Mesenchymal stem cell (in vitro differentiated cells and primary cell): ENCODE measurements at regions not wholly inside any gene's neighbourhood (a gene's known extent, or its start where the extent isn't known, plus 50 kb on each side); places are given as distances from the start of the nearest gene placed in this dataset.
"Not testable (repeated sequence)": the region's sequence is repeated elsewhere in the genome, so short reads cannot be mapped to it uniquely, and the experiment has no call there.

Experiments used
- DNase-seq: peaks from one replicate; pipeline ENCODE4 v3.0.0-alpha.2; 2013
- H2AFZ ChIP-seq: one replicate; pipeline ENCODE4 v1.6.1; 2013; ENCODE audit warnings: low read depth, mild to moderate bottlenecking, control low read depth, inconsistent platforms, low read length, moderate library complexity
- H2AK5ac ChIP-seq: 2 replicates; pipeline ENCODE4 v1.6.1; 2013; ENCODE audit warnings: low read length, moderate library complexity, mild to moderate bottlenecking, inconsistent platforms; ENCODE audit not compliant: severe bottlenecking
- H2BK120ac ChIP-seq: one replicate; pipeline ENCODE4 v1.6.1; 2013; ENCODE audit warnings: low read depth, mild to moderate bottlenecking, inconsistent platforms, low read length, moderate library complexity
- H2BK12ac ChIP-seq, 2 experiments: one replicate each; pipeline ENCODE4 v1.6.1; 2013; ENCODE audit warnings: inconsistent platforms in 2 of 2, low read length in 2 of 2, mild to moderate bottlenecking in 2 of 2, moderate library complexity in 2 of 2, control low read depth in 1 of 2
- H2BK15ac ChIP-seq: one replicate; pipeline ENCODE4 v1.6.1; 2013; ENCODE audit warnings: mild to moderate bottlenecking, low read depth, inconsistent platforms; ENCODE audit not compliant: poor library complexity, severe bottlenecking
- H2BK5ac ChIP-seq: 2 replicates; pipeline ENCODE4 v1.6.1; 2013; ENCODE audit warnings: low read depth, mild to moderate bottlenecking, low read length, control low read depth, inconsistent platforms; ENCODE audit not compliant: poor library complexity, severe bottlenecking
- H3K14ac ChIP-seq, 2 experiments: one replicate each; pipeline ENCODE4 v1.6.1; 2013; ENCODE audit warnings: inconsistent platforms in 2 of 2, low read length in 2 of 2, control low read depth in 1 of 2, mild to moderate bottlenecking in 1 of 2, moderate library complexity in 1 of 2
- H3K18ac ChIP-seq, 2 experiments: one replicate each; pipeline ENCODE4 v1.6.1; 2013; ENCODE audit warnings: inconsistent platforms in 2 of 2, low read length in 2 of 2, control low read depth in 1 of 2, low read depth in 1 of 2, mild to moderate bottlenecking in 1 of 2
- H3K23ac ChIP-seq, 2 experiments: one replicate each; pipeline ENCODE4 v1.6.1; 2013; ENCODE audit warnings: inconsistent platforms in 2 of 2, low read length in 2 of 2, mild to moderate bottlenecking in 2 of 2, moderate library complexity in 2 of 2, control low read depth in 1 of 2
- H3K27ac ChIP-seq: 2 replicates; pipeline ENCODE4 v1.5.1; 2013; ENCODE audit warnings: mild to moderate bottlenecking, moderate library complexity, low read length, control low read depth, inconsistent platforms; ENCODE audit not compliant: poor library complexity, severe bottlenecking
- H3K27me3 ChIP-seq, 2 experiments: 2 replicates each; pipeline versions ENCODE4 v1.6.1 to v1.7.0; 2013; ENCODE audit warnings: low read length in 2 of 2, mild to moderate bottlenecking in 2 of 2, moderate library complexity in 2 of 2, control low read depth in 1 of 2, inconsistent platforms in 1 of 2; ENCODE audit not compliant: control insufficient read depth in 1 of 2, insufficient read depth in 1 of 2
- H3K36me3 ChIP-seq, 2 experiments: 2 replicates each; pipeline versions ENCODE4 v1.6.1 to v1.7.0; 2013; ENCODE audit warnings: low read length in 2 of 2, control low read depth in 1 of 2, inconsistent platforms in 1 of 2, low read depth in 1 of 2, mild to moderate bottlenecking in 1 of 2; ENCODE audit not compliant: insufficient read depth in 2 of 2, control insufficient read depth in 1 of 2
- H3K4ac ChIP-seq, 2 experiments: one replicate each; pipeline ENCODE4 v1.6.1; 2013; ENCODE audit warnings: inconsistent platforms in 2 of 2, low read length in 2 of 2, mild to moderate bottlenecking in 2 of 2, moderate library complexity in 2 of 2, control low read depth in 1 of 2, low read depth in 1 of 2
- H3K4me1 ChIP-seq: 2 replicates; pipeline ENCODE4 v1.6.1; 2013; ENCODE audit warnings: low read depth, low read length, control low read depth; ENCODE audit not compliant: control insufficient read depth, insufficient read depth
- H3K4me2 ChIP-seq: 2 replicates; pipeline ENCODE4 v1.6.1; 2013; ENCODE audit warnings: low read length, mild to moderate bottlenecking, inconsistent platforms; ENCODE audit not compliant: poor library complexity, severe bottlenecking
- H3K4me3 ChIP-seq, 2 experiments: 2 replicates each; pipeline versions ENCODE4 v1.5.1 to v1.7.0; 2013; ENCODE audit warnings: low read length in 2 of 2, mild to moderate bottlenecking in 2 of 2, control low read depth in 1 of 2, low read depth in 1 of 2; ENCODE audit not compliant: insufficient read depth in 1 of 2
- H3K79me1 ChIP-seq: replicated peaks from 2 replicates; pipeline ENCODE4 v1.6.1; 2013; ENCODE audit warnings: mild to moderate bottlenecking, control low read depth, low read length, inconsistent platforms; ENCODE audit not compliant: poor library complexity, severe bottlenecking
- H3K9ac ChIP-seq: 2 replicates; pipeline ENCODE4 v1.7.0; 2013; ENCODE audit warnings: mild to moderate bottlenecking, low read length, moderate library complexity
- H3K9me3 ChIP-seq: 2 replicates; pipeline ENCODE4 v1.7.0; 2013; ENCODE audit warnings: mild to moderate bottlenecking, low read length; ENCODE audit not compliant: control insufficient read depth
- H4K8ac ChIP-seq: one replicate; pipeline ENCODE4 v1.6.1; 2013; ENCODE audit warnings: inconsistent platforms, mild to moderate bottlenecking, low read length, moderate library complexity
- H4K91ac ChIP-seq: one replicate; pipeline ENCODE4 v1.6.1; 2013; ENCODE audit warnings: mild to moderate bottlenecking, low read length, inconsistent platforms
- WGBS: methylation state at CpG from one replicate; pipeline ENCODE4 v1.1.7; 2013; ENCODE audit warnings: mixed read lengths; 5-methylcytosine and 5-hydroxymethylcytosine counted together

DNA sequence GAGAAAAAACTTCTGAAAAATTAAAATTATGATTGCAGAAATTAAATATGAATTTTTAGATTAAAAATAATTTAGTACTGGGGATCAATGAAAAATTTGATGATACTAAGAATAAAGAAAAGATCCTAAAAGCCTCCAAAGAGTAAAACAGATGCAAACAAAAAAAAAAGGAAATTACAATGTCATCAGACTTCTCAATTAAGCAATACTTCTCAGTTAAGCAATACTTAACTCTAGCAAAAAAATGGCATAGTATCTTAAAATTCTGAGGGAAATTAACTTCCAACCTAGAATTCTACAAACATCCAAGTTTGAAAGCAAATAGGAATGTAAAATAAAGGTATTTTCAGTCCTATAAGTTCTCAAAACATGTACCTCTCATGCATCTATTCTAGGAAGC is 141.2 kb upstream of the INTU start:
- H2BK12ac ChIP-seq = no peak overlapping the region
- no peak overlapping the region for H3K18ac ChIP-seq
- DNase-seq = no peak
- H3K79me1 ChIP-seq = no peaks in the 10 kb centered on the region
- no peak overlapping the region for H2BK15ac ChIP-seq
- no peak overlapping the region for H4K91ac ChIP-seq
- no peak overlapping the region for H3K4me2 ChIP-seq
- no peak overlapping the region for H2AK5ac ChIP-seq
- H4K8ac ChIP-seq = no peak overlapping the region
- H3K14ac ChIP-seq = no peak overlapping the region
- no peaks in the 10 kb centered on the region for H3K4me1 ChIP-seq
- H2BK5ac ChIP-seq = no peak overlapping the region
- no peak overlapping the region for H3K4me3 ChIP-seq
- no peaks in the 10 kb centered on the region for H3K27me3 ChIP-seq
- H3K9ac ChIP-seq = no peak overlapping the region
- H3K23ac ChIP-seq = no peak overlapping the region
- H2BK120ac ChIP-seq = no peak overlapping the region
- no peak overlapping the region for H3K27ac ChIP-seq
- no peak overlapping the region for H3K4ac ChIP-seq
- no peaks in the 10 kb centered on the region for H3K36me3 ChIP-seq
- no peak overlapping the region for H2AFZ ChIP-seq
- H3K9me3 ChIP-seq = no peaks in the 10 kb centered on the region

- not testable (repeated sequence) for H3K27ac ChIP-seq, H3K23ac ChIP-seq, H4K8ac ChIP-seq, H3K4me2 ChIP-seq, H3K9me3 ChIP-seq, H3K9ac ChIP-seq, H3K4ac ChIP-seq, H2BK12ac ChIP-seq, H3K27me3 ChIP-seq, H2AFZ ChIP-seq, H3K4me1 ChIP-seq, DNase-seq, H3K79me1 ChIP-seq, H4K91ac ChIP-seq, H3K36me3 ChIP-seq, H3K4me3 ChIP-seq, H2BK120ac ChIP-seq, H2BK5ac ChIP-seq, H3K14ac ChIP-seq, H2AK5ac ChIP-seq, H3K18ac ChIP-seq, H2BK15ac ChIP-seq
- 97% methylated on average over 9 of the region's 9 CpGs for WGBS
Observed at GRCh38 chr4:127496875-127497274, 135.9 kb upstream of the INTU start.

DNA sequence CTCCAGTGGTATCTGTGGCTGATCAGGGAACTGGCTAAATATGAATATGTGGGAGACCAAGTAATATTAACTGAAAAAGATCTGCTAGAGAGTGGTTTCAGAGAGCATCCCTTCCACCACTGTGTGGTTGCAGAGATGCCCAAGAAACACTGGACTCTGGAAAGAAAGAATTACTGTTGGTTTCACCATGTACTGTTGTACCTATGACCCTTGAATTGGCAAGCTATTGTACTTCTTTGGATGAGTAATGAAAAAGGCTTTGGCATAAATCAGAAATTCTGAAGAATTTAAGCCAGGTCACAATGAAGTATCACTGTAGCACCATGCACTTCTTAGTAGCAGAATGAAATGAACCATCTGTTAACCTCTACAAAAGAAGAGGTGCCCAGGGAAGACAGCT is 134.4 kb upstream of the INTU start:
- no peak overlapping the region for H3K9ac ChIP-seq
- H3K14ac ChIP-seq = no peak overlapping the region
- H2BK5ac ChIP-seq = no peak overlapping the region
- no peak overlapping the region for H2BK15ac ChIP-seq
- H3K79me1 ChIP-seq = no peaks in the 10 kb centered on the region
- no peak overlapping the region for H3K23ac ChIP-seq
- H4K8ac ChIP-seq = no peak overlapping the region
- H3K4me2 ChIP-seq = no peak overlapping the region
- no peak for DNase-seq
- H4K91ac ChIP-seq = no peak overlapping the region
- H3K27me3 ChIP-seq = no peaks in the 10 kb centered on the region
- H3K4me1 ChIP-seq = peaks cover 2% of the 10 kb centered on the region
- H3K18ac ChIP-seq = no peak overlapping the region
- no peak overlapping the region for H2BK12ac ChIP-seq
- H3K4me3 ChIP-seq = no peak overlapping the region
- H3K36me3 ChIP-seq = no peaks in the 10 kb centered on the region
- no peaks in the 10 kb centered on the region for H3K9me3 ChIP-seq
- H2AK5ac ChIP-seq = no peak overlapping the region
- no peak overlapping the region for H3K27ac ChIP-seq
- H2BK120ac ChIP-seq = no peak overlapping the region
- H2AFZ ChIP-seq = no peak overlapping the region
- no peak overlapping the region for H3K4ac ChIP-seq

DNA sequence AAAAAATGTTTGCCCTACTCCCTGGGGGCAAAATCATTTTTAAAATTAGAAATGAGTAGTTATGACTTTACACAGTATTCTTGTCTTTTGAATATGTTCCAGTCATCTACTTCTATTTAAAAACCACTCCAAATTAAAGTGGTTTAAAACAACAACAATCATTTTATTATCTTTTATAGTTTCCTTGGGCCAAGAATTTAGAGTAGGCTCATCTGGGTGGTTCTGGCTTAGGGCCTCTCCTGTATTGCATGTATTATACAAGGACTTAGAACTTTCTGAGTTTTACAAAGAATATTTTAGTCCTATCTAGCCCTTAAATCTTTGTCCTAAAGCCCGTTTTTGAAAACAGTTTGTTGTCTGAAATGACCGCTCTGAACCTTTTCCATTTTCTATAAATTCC is 132.5 kb upstream of the INTU start:
- no peak overlapping the region for H2BK5ac ChIP-seq
- DNase-seq = no peak
- no peak overlapping the region for H3K18ac ChIP-seq
- H3K36me3 ChIP-seq = no peaks in the 10 kb centered on the region
- H2AK5ac ChIP-seq = no peak overlapping the region
- H2BK12ac ChIP-seq = no peak overlapping the region
- H2BK120ac ChIP-seq = no peak overlapping the region
- no peak overlapping the region for H3K23ac ChIP-seq
- no peaks in the 10 kb centered on the region for H3K79me1 ChIP-seq
- 92% methylated on average over 2 of the region's 2 CpGs for WGBS
- H3K27me3 ChIP-seq = no peaks in the 10 kb centered on the region
- no peak overlapping the region for H3K4me3 ChIP-seq
- H2AFZ ChIP-seq = no peak overlapping the region
- no peaks in the 10 kb centered on the region for H3K9me3 ChIP-seq
- no peak overlapping the region for H3K9ac ChIP-seq
- H3K27ac ChIP-seq = no peak overlapping the region
- H4K91ac ChIP-seq = no peak overlapping the region
- no peak overlapping the region for H3K14ac ChIP-seq
- H3K4ac ChIP-seq = no peak overlapping the region
- no peak overlapping the region for H3K4me2 ChIP-seq
- H4K8ac ChIP-seq = no peak overlapping the region
- H3K4me1 ChIP-seq = peaks cover 2% of the 10 kb centered on the region
- H2BK15ac ChIP-seq = no peak overlapping the region
